Ovary (tissue), 3 donors: ENCODE measurements at regions not wholly inside any gene's neighbourhood (a gene's known extent, or its start where the extent isn't known, plus 50 kb on each side); places are given as distances from the start of the nearest gene placed in this dataset.

Source experiments
- EP300 ChIP-seq: sonication (generic); formaldehyde crosslinking; IDR thresholded peaks from one replicate; pipeline ENCODE4 v1.6.1; 2017; ENCODE audit warnings: antibody characterized with exemption
- POLR2A ChIP-seq: fragments of 450-650 bp; IDR thresholded peaks from one replicate; pipeline ENCODE4 v1.6.1; 2017; ENCODE audit warnings: antibody characterized with exemption, mild to moderate bottlenecking, moderate library complexity
- TF ChIP-seq, protein P1 (sequence below), 3 donors: fragments of 450-650 bp in 2 of 3; fragments of 200-600 bp in 1 of 3; IDR thresholded peaks; one replicate each; pipeline versions ENCODE4 v1.5.1 to v1.8.0; 2016 to 2022; ENCODE audit warnings: antibody characterized with exemption in 3 of 3, mild to moderate bottlenecking in 1 of 3
- donor health status: DM: no; HTN: no; CAD: no.

DNA sequence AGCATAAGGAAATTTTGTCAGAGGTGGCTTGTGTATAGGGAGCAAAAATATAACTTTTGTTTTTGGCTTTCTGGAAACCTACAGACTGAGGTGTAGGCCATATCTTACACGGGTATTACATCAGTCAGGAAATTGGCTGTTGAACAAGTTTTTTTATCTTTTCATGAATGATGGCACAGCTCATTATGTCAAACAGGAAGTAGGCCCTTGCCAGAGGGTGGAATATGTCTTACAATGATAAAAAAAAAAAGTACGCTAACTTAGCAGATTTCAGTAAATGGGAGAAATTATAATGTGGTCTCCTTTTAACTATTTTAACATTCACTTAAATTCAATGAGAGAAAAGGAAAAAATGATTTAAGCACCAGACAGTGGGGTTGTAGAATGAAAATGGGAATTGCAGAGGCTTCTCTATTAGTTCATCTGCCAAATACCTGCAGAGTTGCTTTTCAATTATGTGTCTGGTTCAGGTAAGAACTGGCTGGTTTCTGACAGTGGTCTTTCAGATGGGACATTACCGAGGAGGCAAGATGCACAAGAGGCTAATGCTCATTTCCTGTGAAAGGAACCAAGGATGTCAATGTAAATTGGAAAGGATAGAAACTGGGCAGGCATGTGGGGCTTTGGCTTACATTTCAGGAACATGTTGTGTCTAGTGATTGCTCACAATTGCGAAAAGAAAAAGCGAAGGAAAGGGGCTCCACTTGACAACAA is 169.9 kb downstream of the NNT start:
- TF ChIP-seq, protein P1, sequence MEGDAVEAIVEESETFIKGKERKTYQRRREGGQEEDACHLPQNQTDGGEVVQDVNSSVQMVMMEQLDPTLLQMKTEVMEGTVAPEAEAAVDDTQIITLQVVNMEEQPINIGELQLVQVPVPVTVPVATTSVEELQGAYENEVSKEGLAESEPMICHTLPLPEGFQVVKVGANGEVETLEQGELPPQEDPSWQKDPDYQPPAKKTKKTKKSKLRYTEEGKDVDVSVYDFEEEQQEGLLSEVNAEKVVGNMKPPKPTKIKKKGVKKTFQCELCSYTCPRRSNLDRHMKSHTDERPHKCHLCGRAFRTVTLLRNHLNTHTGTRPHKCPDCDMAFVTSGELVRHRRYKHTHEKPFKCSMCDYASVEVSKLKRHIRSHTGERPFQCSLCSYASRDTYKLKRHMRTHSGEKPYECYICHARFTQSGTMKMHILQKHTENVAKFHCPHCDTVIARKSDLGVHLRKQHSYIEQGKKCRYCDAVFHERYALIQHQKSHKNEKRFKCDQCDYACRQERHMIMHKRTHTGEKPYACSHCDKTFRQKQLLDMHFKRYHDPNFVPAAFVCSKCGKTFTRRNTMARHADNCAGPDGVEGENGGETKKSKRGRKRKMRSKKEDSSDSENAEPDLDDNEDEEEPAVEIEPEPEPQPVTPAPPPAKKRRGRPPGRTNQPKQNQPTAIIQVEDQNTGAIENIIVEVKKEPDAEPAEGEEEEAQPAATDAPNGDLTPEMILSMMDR (IDR thresholded peaks at IDR 0.05) = no peak
- no peak for TF ChIP-seq POLR2A
- no peak for TF ChIP-seq EP300
